NB4 (cell line): ENCODE measurements at regions not wholly inside any gene's neighbourhood (a gene's known extent, or its start where the extent isn't known, plus 50 kb on each side); places are given as distances from the start of the nearest gene placed in this dataset.

Experiments
- CTCF ChIP-seq: IDR thresholded peaks from one replicate; pipeline ENCODE4 v1.5.1; 2012; ENCODE audit warnings: low read depth, low read length
- MAX ChIP-seq: IDR thresholded peaks from 2 replicates; pipeline ENCODE4 v1.6.1; 2011; ENCODE audit warnings: low read depth, low read length
- MYC ChIP-seq: IDR thresholded peaks from 2 replicates; pipeline ENCODE4 v1.6.1; 2011; ENCODE audit warnings: low read depth, low read length
- POLR2A ChIP-seq: IDR thresholded peaks from 2 replicates; pipeline ENCODE4 v1.6.1; 2011; ENCODE audit warnings: mild to moderate bottlenecking; ENCODE audit not compliant: insufficient read length; ENCODE audit errors: extremely low read depth

GRCh38 chr14:94914191-94914590 lies 144.3 kb upstream of the GSC start:
- TF ChIP-seq POLR2A (no peak), CTCF (no peak), MAX (no peak), MYC (no peak)
